A673 (cell line): ENCODE measurements at regions not wholly inside any gene's neighbourhood (a gene's known extent, or its start where the extent isn't known, plus 50 kb on each side); places are given as distances from the start of the nearest gene placed in this dataset.

Experiments
- BruUV-seq: library from RNA; stranded (reverse); fragments of 400-500 nt; replicated peaks from 2 replicates; lab custom pipeline; 2021; lab: Mats Ljungman, UMichigan
- CTCF ChIA-PET: fragments of 300-600 bp; sonication (Branson Sonifier 250); formaldehyde crosslinking; loops from one replicate; lab custom pipeline; 2022; ENCODE audit warnings: antibody characterized with exemption; lab: Charles Lee
- POLR2A ChIA-PET: fragments of 300-600 bp; sonication (Branson Sonifier 250); formaldehyde crosslinking; loops from one replicate; lab custom pipeline; 2022; ENCODE audit warnings: antibody characterized with exemption; ENCODE audit not compliant: low non-redundant PET; lab: Charles Lee
- DNase-seq: peaks from one replicate; pipeline ENCODE4 v3.0.0-alpha.2; 2015; ENCODE audit warnings: low spot score
- H3K27ac ChIP-seq: fragments of 200-600 bp; sonication (generic); 2 replicates; pipeline ENCODE4 v1.5.1; 2016; ENCODE audit warnings: mixed run types, low read depth, mild to moderate bottlenecking, mixed read lengths, antibody characterized with exemption, low read length; ENCODE audit not compliant: poor library complexity, severe bottlenecking
- H3K27me3 ChIP-seq: fragments of 200-600 bp; sonication (generic); replicated peaks from 2 replicates; pipeline ENCODE4 v1.6.1; 2017; ENCODE audit warnings: mixed run types, low read depth, mild to moderate bottlenecking, mixed read lengths, antibody characterized with exemption, low read length; ENCODE audit not compliant: insufficient read depth, poor library complexity
- H3K36me3 ChIP-seq: fragments of 200-600 bp; sonication (generic); 2 replicates; pipeline ENCODE4 v1.6.1; 2016; ENCODE audit warnings: mixed run types, mild to moderate bottlenecking, mixed read lengths, antibody characterized with exemption, low read length; ENCODE audit not compliant: insufficient read depth, poor library complexity, severe bottlenecking
- H3K4me1 ChIP-seq: fragments of 200-600 bp; sonication (generic); 2 replicates; pipeline ENCODE4 v1.6.1; 2017; ENCODE audit warnings: mixed run types, mild to moderate bottlenecking, mixed read lengths, antibody characterized with exemption, low read length; ENCODE audit not compliant: insufficient read depth, poor library complexity, severe bottlenecking
- H3K4me3 ChIP-seq: fragments of 200-600 bp; sonication (generic); 2 replicates; pipeline ENCODE4 v1.5.1; 2016; ENCODE audit warnings: low read depth, mixed run types, mild to moderate bottlenecking, mixed read lengths, low read length; ENCODE audit not compliant: poor library complexity, severe bottlenecking
- H3K9me3 ChIP-seq: fragments of 200-600 bp; sonication (generic); 2 replicates; pipeline ENCODE4 v1.6.1; 2016; ENCODE audit warnings: mixed run types, low read depth, mild to moderate bottlenecking, mixed read lengths, antibody characterized with exemption, low read length; ENCODE audit not compliant: poor library complexity, severe bottlenecking
- EZH2 ChIP-seq: fragments of 200-600 bp; sonication (generic); IDR thresholded peaks from 2 replicates; pipeline ENCODE4 v1.6.1; 2017; ENCODE audit warnings: borderline replicate concordance, low read depth, mild to moderate bottlenecking, mixed read lengths, antibody characterized with exemption, low read length; ENCODE audit not compliant: poor library complexity, severe bottlenecking
- intact Hi-C: fragments of 100-400 bp; cut with micrococcal nuclease; formaldehyde crosslinking; loops from one replicate; pipeline ENCODE4 v1.10.0; 2022; ENCODE audit not compliant: unreplicated experiment
- TF ChIP-seq, protein P1 (sequence below): fragments of 300-800, 200-600 bp; sonication (generic); conservative IDR thresholded peaks from 2 replicates; pipeline ENCODE4 v1.5.1; 2017; ENCODE audit warnings: low read depth, mild to moderate bottlenecking, antibody characterized with exemption, low read length, moderate library complexity, mixed read lengths

- H3K9me3 ChIP-seq = no peaks in the 10 kb centered on the region
- no peak for DNase-seq
- no TSS peak for BruUV-seq
- no peak for TF ChIP-seq EZH2
- TF ChIP-seq, protein P1, sequence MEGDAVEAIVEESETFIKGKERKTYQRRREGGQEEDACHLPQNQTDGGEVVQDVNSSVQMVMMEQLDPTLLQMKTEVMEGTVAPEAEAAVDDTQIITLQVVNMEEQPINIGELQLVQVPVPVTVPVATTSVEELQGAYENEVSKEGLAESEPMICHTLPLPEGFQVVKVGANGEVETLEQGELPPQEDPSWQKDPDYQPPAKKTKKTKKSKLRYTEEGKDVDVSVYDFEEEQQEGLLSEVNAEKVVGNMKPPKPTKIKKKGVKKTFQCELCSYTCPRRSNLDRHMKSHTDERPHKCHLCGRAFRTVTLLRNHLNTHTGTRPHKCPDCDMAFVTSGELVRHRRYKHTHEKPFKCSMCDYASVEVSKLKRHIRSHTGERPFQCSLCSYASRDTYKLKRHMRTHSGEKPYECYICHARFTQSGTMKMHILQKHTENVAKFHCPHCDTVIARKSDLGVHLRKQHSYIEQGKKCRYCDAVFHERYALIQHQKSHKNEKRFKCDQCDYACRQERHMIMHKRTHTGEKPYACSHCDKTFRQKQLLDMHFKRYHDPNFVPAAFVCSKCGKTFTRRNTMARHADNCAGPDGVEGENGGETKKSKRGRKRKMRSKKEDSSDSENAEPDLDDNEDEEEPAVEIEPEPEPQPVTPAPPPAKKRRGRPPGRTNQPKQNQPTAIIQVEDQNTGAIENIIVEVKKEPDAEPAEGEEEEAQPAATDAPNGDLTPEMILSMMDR = no peak
- no peak overlapping the region for H3K4me3 ChIP-seq
- ChIA-PET CTCF (no interaction called here), POLR2A (no interaction called here)
- intact Hi-C loops = no loop called here
- no peaks in the 10 kb centered on the region for H3K27me3 ChIP-seq
- H3K27ac ChIP-seq = no peak overlapping the region
- H3K4me1 ChIP-seq = no peaks in the 10 kb centered on the region
- H3K36me3 ChIP-seq = no peaks in the 10 kb centered on the region
These were observed 256.3 kb downstream of the BRD1 start for GRCh38 chr22:49571326-49571725.

DNA sequence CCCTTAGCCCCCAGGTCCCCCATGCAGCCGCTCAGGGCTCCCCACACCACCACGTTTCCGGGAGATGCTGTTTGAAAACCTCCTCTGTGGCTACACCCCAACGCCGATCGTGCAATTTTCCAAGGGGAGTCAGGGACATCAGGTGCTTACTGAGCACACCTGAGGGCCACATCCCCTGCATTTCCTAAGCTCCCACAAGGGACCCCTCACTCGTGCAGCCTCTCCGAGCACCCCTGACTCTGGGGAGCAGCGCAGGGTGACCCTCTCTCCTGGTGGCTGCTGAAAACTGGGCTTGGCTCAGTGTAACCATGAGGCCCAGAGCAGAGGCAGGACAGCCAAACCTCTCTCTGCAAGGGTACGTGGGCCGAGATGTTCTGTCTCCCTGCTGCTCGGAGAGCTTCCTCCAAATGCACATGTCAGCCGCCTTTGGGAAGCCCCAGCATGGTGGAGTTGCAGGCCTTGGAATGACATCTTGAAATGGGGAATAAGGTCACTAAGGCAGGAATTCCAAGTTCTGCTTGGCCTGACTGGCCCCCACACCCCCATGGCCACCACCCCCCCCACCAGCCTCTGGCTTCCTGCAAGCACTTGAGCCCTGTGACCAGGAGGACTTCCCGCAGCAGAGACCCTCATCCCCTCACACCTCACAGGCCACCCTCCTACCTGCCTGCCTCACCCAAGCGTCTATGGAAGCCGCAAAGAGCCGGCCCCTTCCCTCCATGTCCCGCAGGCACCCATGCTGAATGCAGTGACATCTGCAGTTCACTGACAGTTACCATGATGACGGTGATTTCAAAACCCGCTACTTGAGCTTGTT, 257.4 kb downstream of the BRD1 start:
- Histone ChIP-seq H3K27ac (no peak overlapping the region), H3K4me3 (no peak overlapping the region), H3K4me1 (no peaks in the 10 kb centered on the region), H3K36me3 (no peaks in the 10 kb centered on the region), H3K9me3 (no peaks in the 10 kb centered on the region), H3K27me3 (no peaks in the 10 kb centered on the region)
- POLR2A ChIA-PET = no interaction called here
- no peak for TF ChIP-seq EZH2
- TF ChIP-seq, protein P1 = no peak
- CTCF ChIA-PET = no interaction called here
- no TSS peak for BruUV-seq
- intact Hi-C loops = no loop called here
- no peak for DNase-seq

DNA sequence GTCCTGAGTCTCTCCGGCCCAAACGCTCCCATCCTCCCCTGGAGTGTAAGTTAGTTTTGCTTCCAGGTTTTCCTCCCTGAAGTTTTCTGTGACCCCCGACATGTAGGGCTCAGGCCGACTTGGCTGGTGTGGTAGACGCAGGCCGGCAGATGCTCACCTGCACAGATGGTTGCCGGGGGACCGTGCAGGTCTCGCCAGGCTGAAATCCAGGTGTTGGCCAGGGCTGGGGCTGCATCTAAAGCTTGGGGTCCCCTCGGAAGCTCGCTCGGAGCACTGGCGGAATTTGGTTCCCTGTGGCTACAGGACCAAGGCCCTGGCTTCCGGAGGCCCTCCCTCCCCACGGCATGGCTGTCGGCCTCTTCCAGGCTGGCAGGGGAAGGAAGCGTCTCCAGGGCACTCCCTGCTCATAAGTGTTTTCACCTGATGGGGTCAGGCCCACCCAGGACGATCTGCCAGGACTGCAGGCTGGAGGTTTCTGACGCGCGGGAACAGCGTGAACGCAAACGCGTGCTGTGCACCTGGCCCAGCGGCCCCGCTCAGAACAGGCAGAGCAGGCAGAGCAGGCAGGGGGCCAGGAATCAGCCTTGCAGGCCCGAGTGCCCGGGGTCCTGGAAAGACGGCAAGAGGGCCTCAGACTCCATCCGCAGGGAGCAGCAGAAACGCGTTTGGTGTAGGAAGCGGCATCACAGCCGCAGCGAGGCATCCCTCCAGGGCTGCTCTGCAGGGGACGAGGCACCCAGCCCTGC, 258.2 kb downstream of the BRD1 start:
- no peak for DNase-seq
- ChIA-PET CTCF (no interaction called here), POLR2A (no interaction called here)
- H3K27me3 ChIP-seq = no peaks in the 10 kb centered on the region
- intact Hi-C loops = no loop called here
- no TSS peak for BruUV-seq
- H3K27ac ChIP-seq = no peak overlapping the region
- no peak overlapping the region for H3K4me3 ChIP-seq
- H3K36me3 ChIP-seq = no peaks in the 10 kb centered on the region
- TF ChIP-seq, protein P1 = no peak
- TF ChIP-seq EZH2 = no peak
- H3K4me1 ChIP-seq = no peaks in the 10 kb centered on the region
- no peaks in the 10 kb centered on the region for H3K9me3 ChIP-seq
